AML-193 (cell line): ENCODE measurements at regions not wholly inside any gene's neighbourhood (a gene's known extent, or its start where the extent isn't known, plus 50 kb on each side); places are given as distances from the start of the nearest gene placed in this dataset.
"Not testable (repeated sequence)": the region's sequence is repeated elsewhere in the genome, so short reads cannot be mapped to it uniquely, and the experiment has no call there.

Source experiments
- DNase-seq, 2 experiments: peaks; one replicate each; lab custom pipeline; 2025; lab: John Stamatoyannopoulos, UW

DNA sequence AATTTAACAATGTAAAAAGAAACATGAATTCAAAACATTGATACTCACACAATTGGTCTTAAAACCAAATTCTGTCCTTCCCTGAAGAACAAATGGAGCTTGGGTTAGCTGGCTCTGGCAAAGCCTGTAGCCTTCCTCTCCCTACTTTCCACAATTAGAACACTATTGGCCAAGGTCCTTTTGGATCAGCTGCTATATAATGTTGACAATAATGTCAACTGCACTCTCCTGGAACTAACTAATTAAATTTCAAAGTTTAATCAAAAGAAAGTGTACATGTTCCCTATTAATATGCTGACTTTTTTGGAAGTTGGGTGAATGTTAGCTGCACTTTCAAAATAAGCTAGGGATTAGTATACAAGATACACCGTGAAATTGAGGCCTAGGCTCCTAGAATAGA lies 440.1 kb upstream of the NFE2L3 start:
- DNase-seq = no peak

- no peak for DNase-seq
These were observed 439.5 kb upstream of the NFE2L3 start for GRCh38 chr7:25712500-25712899.

- no peak for DNase-seq
These were observed 438.0 kb upstream of the NFE2L3 start for GRCh38 chr7:25714013-25714412.

DNA sequence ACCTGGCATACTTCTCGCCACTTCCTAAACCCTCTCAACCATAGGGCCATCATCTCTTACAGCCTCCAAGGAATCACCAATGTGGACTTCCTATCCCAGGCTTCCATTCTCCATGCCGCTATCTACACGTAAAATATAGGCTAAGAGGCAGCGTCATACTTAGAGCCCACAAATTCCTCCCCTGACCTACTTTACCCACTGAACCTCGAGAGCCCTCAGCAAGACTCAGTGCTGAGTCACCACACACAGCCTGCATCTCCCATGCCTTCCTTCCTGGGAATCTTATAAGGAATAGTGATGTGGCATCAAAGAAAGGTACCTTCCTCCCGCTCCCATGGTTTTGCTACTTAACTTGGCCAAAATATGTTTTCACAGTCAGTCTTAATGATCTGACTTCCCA lies 435.6 kb upstream of the NFE2L3 start:
- DNase-seq = no peak

DNA sequence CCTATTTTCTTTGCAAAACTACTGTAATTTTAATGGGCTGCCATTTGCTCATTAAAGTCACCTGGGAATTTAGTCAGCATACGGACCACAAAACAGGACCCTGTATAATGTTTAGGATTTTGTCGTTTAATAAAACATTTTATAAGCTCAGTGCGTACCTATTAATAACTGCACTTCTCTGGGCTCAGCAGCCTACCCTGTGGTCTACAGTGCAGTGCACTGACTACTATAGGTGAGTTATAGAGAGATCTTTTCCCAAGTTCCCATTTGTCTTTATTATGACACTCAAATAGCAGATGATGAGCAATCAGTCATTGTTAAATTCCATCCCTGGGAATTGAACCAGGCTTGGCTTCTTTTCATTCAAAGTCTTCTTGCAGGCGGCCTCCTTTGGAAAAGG lies 433.4 kb upstream of the NFE2L3 start:
- no peak for DNase-seq

GRCh38 chr7:25719190-25719896 lies 432.7 kb upstream of the NFE2L3 start:
- no peak for DNase-seq

GRCh38 chr7:25720427-25720826 lies 431.6 kb upstream of the NFE2L3 start:
- DNase-seq = no peak

GRCh38 chr7:25722856-25723255 lies 429.1 kb upstream of the NFE2L3 start:
- DNase-seq = no peak

DNA sequence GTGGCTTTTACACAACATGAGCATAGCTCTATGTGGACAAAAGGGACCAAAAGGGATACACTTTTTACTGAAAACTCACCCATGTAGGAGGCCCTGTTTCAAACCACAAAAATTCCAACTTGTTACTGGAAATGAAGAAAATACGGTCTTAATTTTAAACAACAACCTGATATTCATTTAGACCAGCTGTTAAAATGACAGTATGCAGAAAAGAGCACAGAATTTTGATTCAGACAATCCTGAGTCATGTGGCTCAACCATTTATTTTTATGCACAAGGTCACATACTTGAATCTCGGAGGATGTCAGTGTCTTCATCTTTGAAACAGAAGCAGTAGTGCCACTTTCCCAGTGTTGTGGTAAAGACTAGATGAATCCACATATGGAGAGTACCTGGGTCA lies 426.5 kb upstream of the NFE2L3 start:
- no peak for DNase-seq

- DNase-seq = no peak
These were observed 425.7 kb upstream of the NFE2L3 start for GRCh38 chr7:25726170-25726780.

- DNase-seq = no peak
These were observed 425.2 kb upstream of the NFE2L3 start for GRCh38 chr7:25726781-25727311.

GRCh38 chr7:25727446-25727845 lies 424.6 kb upstream of the NFE2L3 start:
- no peak for DNase-seq

GRCh38 chr7:25727876-25728275 lies 424.1 kb upstream of the NFE2L3 start:
- DNase-seq = no peak

DNA sequence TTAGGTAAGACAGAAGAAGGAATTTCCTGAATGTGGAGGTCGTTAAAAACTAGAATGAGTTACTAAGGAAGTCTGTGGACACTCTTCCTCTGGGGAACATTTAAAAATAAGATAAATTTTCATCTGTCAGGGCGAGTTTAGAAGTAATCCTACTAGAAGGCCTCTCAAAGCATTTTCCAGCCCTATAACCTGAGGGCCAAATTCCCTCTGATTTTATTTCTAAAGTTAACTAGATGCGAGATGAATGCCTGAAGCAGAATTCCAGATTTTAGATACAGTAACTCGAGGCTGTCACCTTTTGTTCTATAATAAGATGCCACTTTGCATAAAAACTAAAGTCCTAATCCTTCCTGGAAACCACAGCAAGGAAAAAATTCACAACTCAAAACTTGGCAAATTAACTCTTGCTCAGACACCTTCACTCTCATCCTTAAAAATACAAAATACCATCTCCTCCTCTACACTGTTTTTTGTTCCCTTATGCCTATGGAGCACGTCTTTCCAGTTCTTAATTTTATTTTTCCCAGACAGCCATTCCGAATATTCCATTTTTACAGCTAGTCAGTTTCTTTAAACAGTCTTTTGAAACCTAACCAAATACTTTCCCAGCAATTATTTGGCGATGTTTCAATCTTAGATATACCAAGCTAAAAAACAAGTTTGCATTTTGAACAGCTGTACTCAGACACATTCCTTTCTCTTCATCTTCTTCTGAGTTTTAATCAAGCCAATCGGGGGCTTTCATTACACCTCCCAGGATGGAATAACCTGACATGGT lies 420.7 kb upstream of the NFE2L3 start:
- DNase-seq = no peak

- DNase-seq = no peak
These were observed 420.2 kb upstream of the NFE2L3 start for GRCh38 chr7:25731846-25732245.

DNA sequence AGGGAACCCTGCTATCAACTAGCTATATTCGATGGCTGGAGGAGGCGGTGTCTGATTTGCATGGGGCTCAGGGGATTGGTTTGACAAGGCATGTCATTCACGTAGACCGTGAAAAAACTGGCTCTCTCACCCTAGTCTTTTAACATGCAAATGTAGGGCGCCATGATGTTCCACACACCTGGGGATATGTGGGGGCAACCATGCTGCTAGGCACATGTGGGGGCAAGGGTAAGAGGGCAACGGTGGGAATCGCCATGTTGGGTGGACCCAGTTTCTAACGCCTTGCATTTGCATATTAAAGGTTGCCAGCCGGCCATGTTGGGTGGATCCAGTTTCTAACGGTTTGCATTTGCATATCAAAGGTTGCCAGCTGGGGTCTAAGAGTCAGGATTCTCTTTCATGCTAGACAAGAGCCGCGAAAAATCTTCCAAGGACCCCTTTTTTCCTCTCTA lies 419.2 kb upstream of the NFE2L3 start:
- DNase-seq = no peak

- no peak for DNase-seq
These were observed 416.2 kb upstream of the NFE2L3 start for GRCh38 chr7:25735674-25736242.

DNA sequence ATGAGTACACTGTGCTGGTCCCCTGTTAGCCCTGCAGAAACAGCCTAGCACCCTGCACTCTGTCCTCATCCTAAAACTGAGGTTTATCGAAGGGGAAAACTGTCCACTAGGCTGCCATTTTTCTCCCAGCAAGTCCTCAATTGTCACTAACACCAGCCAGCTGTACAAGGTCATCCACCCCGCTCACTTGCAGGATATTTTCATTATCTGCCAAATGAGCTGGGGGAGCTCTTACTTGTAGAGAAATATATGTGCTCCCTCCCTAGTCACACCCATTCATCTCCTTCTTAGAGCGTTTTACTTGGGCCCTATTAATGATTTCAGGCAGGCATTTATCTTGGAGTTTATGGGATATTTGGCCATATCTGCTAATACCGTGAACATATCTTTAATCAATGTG lies 413.5 kb upstream of the NFE2L3 start:
- no peak for DNase-seq

GRCh38 chr7:25739143-25739542 lies 412.9 kb upstream of the NFE2L3 start:
- DNase-seq = no peak

- DNase-seq = no peak
These were observed 409.7 kb upstream of the NFE2L3 start for GRCh38 chr7:25742316-25742715.

DNA sequence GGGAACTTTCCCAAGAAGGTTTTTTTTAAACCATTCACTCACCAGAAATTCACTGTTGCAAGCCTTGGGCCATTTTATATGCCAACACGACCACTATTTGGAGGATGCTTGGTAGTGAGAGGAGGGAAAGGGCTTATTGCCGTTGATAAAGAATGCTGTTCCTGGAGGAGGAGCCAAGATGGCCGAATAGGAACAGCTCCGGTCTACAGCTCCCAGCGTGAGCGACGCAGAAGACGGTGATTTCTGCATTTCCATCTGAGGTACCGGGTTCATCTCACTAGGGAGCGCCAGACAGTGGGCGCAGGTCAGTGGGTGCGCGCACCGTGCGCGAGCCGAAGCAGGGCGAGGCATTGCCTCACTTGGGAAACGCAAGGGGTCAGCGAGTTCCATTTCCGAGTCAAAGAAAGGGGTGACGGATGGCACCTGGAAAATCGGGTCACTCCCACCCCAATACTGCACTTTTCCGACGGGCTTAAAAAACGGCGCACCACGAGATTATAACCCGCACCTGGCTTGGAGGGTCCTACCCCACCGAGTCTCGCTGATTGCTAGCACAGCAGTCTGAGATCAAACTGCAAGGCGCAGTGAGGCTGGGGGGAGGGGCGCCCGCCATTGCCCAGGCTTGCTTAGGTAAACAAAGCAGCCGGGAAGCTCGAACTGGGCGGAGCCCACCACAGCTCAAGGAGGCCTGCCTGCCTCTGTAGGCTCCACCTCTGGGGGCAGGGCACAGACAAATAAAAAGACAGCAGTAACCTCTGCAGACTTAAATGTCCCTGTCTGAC lies 408.1 kb upstream of the NFE2L3 start:
- not testable (repeated sequence) for DNase-seq
